ENCODE measurements at regions not wholly inside any gene's neighbourhood (a gene's known extent, or its start where the extent isn't known, plus 50 kb on each side); places are given as distances from the start of the nearest gene placed in this dataset.

DNA sequence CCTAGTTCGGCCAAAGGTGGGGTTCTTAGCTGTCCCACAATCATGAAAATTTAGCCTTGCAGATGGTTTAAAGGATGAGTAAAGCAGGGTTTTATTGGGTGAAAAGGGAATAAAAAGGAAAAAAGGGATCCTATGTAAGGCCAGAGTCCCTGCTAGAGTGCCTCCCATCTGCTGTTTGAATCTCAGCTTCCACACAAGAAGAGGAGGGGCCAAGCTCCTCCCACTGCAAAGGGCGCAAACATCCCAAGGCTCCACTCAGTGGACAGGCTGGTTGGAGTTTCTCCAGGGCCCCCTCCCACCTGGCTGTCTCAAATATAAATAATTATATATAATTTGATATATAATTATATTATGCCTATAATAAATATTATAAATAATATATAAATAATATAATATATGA, 1272.1 kb upstream of the PCDH20 start:
- WGBS, 2 donors: 97 to 98% methylated on average over 2 of the region's 2 CpGs

DNA sequence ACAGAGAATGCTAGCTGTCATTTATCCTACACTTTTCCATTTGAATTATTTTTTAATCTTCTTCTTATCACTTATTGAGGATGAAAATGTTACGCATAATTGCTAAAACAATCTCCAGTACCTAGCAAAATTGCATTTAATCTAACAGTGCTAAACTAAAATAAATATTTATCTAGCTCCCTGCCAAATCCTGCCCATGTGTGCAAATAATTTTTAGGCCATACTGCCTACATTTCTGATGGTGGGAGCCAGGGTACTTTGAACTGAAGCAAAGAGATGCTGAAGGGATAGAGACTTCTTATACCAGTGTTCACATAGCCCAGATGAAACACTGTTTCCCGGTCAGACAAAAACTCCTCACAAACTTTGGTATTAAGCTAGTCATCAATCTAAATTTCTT, 1268.7 kb upstream of the PCDH20 start:
- Histone ChIP-seq H3K9me3 (no peaks in the 10 kb centered on the region), H3K4me3 (replicated peaks in 1 of 3) (no peak overlapping the region), H3K4me1 (no peaks in the 10 kb centered on the region), H3K36me3 (no peaks in the 10 kb centered on the region), H3K27ac (no peak overlapping the region), H3K27me3 (no peaks in the 10 kb centered on the region)
- DNase-seq: no peak
- intact Hi-C loops (cut with DNase I): no loop called here
- TF ChIP-seq, protein P1, sequence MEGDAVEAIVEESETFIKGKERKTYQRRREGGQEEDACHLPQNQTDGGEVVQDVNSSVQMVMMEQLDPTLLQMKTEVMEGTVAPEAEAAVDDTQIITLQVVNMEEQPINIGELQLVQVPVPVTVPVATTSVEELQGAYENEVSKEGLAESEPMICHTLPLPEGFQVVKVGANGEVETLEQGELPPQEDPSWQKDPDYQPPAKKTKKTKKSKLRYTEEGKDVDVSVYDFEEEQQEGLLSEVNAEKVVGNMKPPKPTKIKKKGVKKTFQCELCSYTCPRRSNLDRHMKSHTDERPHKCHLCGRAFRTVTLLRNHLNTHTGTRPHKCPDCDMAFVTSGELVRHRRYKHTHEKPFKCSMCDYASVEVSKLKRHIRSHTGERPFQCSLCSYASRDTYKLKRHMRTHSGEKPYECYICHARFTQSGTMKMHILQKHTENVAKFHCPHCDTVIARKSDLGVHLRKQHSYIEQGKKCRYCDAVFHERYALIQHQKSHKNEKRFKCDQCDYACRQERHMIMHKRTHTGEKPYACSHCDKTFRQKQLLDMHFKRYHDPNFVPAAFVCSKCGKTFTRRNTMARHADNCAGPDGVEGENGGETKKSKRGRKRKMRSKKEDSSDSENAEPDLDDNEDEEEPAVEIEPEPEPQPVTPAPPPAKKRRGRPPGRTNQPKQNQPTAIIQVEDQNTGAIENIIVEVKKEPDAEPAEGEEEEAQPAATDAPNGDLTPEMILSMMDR (IDR thresholded peaks at IDR 0.05): no peak
- TF ChIP-seq POLR2A (IDR thresholded peaks at IDR 0.05): no peak
- WGBS, 2 donors: 86 to 89% methylated on average over 2 of the region's 2 CpGs

More for the DNA sequence above, 1272.1 kb upstream of the PCDH20 start:
- H3K27me3 ChIP-seq: no peaks in the 10 kb centered on the region
- H3K36me3 ChIP-seq: no peaks in the 10 kb centered on the region
- no peaks in the 10 kb centered on the region for H3K9me3 ChIP-seq
- H3K4me3 ChIP-seq (replicated peaks in 1 of 3): no peak overlapping the region
- no peak for DNase-seq
- H3K4me1 ChIP-seq: no peaks in the 10 kb centered on the region
- H3K27ac ChIP-seq: no peak overlapping the region
- TF ChIP-seq, protein P1 (IDR thresholded peaks at IDR 0.05): no peak
- no peak for TF ChIP-seq POLR2A (IDR thresholded peaks at IDR 0.05)
- intact Hi-C loops (cut with DNase I): no loop called here

DNA sequence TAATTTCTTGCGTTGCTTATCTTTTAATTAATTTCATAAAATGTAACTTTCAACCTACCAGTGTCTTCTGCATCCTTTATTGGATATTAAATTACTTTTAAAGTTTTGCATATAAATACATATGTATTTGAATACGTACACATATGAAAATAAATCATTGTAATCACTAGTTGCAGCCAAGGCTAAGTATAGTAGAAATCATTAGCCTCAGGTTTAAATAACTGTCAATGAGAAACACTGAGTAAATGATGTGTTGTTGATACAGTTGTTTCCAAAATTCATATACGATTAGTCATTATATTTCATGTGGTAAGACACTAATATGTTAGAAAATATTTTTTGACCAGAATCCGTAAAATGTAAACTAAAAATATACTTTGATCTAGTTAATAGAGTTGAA, 1267.1 kb upstream of the PCDH20 start:
- H3K27ac ChIP-seq: no peak overlapping the region
- 92 to 97% methylated on average over 4 of the region's 4 CpGs for WGBS, 2 donors
- intact Hi-C loops (cut with DNase I): no loop called here
- H3K36me3 ChIP-seq: no peaks in the 10 kb centered on the region
- no peaks in the 10 kb centered on the region for H3K4me1 ChIP-seq
- DNase-seq: no peak
- H3K4me3 ChIP-seq (replicated peaks in 1 of 3): no peak overlapping the region
- no peaks in the 10 kb centered on the region for H3K9me3 ChIP-seq
- no peaks in the 10 kb centered on the region for H3K27me3 ChIP-seq
- no peak for TF ChIP-seq POLR2A (IDR thresholded peaks at IDR 0.05)
- TF ChIP-seq, protein P1 (IDR thresholded peaks at IDR 0.05): no peak

DNA sequence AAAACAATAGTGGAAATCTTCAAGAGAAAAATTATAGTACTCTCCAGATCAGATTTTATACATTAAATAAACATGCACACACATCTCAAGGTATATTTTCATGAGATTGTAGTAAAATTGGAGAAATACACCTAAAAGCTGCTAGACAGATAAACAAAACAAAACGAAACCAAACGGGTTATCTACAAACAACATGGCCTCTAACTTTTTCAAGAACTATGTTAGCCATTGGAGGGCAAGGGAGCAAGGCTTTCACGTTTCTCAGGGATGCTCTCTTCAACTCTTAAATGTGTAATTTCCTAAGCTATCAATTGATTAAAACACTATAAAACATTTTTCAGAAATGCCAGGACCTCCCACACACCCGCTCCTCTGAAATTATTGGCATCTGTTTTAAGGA, 1262.4 kb upstream of the PCDH20 start:
- no peaks in the 10 kb centered on the region for H3K4me1 ChIP-seq
- H3K4me3 ChIP-seq (replicated peaks in 1 of 3): no peak overlapping the region
- intact Hi-C loops (cut with DNase I): no loop called here
- TF ChIP-seq, protein P1 (IDR thresholded peaks at IDR 0.05): no peak
- no peak for TF ChIP-seq POLR2A (IDR thresholded peaks at IDR 0.05)
- no peaks in the 10 kb centered on the region for H3K36me3 ChIP-seq
- H3K9me3 ChIP-seq: no peaks in the 10 kb centered on the region
- no peaks in the 10 kb centered on the region for H3K27me3 ChIP-seq
- DNase-seq: no peak
- 64 to 82% methylated on average over 4 of the region's 4 CpGs for WGBS, 2 donors
- no peak overlapping the region for H3K27ac ChIP-seq

DNA sequence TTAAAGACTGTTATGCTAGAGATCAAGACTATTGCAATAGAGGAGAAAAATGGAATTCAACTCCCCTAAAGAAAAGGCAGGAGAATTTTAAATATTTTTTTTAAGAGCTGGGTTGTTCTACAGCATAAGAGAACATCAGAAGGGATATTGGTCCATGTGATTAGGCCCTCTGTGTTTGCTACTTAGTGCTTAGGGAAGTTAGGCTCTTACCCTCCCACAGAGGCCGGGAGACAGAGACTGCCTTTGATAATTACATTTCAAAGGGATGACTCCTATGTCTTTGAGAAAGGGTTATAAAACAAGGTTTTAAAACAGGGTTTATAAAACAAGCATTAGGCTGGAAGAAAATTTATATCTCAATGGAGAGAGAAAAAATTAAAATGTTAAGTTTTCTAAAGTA, 1248.1 kb upstream of the PCDH20 start:
- no peak for DNase-seq
- H3K27me3 ChIP-seq: no peaks in the 10 kb centered on the region
- H3K4me1 ChIP-seq: no peaks in the 10 kb centered on the region
- 71 to 86% methylated on average over 1 of the region's 1 CpG for WGBS, 2 donors
- no peaks in the 10 kb centered on the region for H3K36me3 ChIP-seq
- no peak overlapping the region for H3K27ac ChIP-seq
- no peak overlapping the region for H3K4me3 ChIP-seq (replicated peaks in 1 of 3)
- intact Hi-C loops (cut with DNase I): no loop called here
- TF ChIP-seq, protein P1 (IDR thresholded peaks at IDR 0.05): no peak
- no peak for TF ChIP-seq POLR2A (IDR thresholded peaks at IDR 0.05)
- no peaks in the 10 kb centered on the region for H3K9me3 ChIP-seq
